ENCODE measurements at regions not wholly inside any gene's neighbourhood (a gene's known extent, or its start where the extent isn't known, plus 50 kb on each side); places are given as distances from the start of the nearest gene placed in this dataset.
"Not testable (repeated sequence)": the region's sequence is repeated elsewhere in the genome, so short reads cannot be mapped to it uniquely, and the experiment has no call there.

DNA sequence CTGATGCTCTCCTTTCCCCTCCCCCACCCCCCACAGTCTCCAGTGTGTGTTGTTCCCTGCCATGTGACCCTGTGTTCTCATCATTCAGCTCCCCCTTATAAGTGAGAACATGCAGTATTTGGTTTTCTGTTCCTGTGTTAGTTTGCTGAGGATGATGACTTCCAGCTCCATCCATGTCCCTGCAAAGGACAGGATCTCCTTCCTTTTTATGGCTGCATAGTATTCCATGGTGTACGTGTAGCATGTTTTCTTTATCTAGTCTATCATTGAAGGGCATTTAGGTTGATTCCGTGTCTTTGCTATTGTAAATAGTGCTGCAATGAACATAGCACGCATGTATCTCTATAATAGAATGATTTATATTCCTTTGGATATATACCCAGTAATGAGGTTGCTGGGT is 162.3 kb downstream of the ERMARD start:
- H3K27ac Mint-ChIP-seq; H3K4me3 Mint-ChIP-seq; H3K9me3 Mint-ChIP-seq; DNase-seq; H3K27me3 Mint-ChIP-seq; CTCF ChIA-PET; H3K4me1 Mint-ChIP-seq; H3K36me3 Mint-ChIP-seq (ENCODE audit: low read depth); POLR2A ChIA-PET: not testable (repeated sequence)

DNA sequence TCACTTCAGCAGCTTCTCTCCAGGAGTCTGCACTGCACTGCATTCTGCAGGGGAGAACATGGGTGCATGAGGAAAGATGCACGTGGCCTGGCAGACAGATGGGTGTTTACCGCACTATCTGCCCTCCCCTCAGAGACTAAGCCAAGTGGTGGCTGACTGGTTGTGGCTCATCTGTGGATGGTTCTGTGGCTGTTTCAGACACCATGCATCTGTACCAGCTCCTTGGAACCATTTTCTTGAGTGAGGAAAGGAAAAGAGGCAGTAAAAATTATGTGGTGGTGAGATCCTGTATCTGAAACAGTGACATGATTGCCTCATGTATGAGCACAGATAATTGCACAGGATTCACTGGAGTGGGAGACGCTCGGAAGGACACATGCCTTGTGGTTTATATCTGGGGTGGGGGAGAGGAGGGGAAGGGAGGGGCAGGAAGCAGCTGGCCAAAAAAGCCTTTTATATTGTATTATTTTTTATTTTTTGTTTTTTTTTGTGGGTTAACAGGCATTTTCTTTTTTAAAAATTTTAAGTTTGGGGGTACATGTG is 161.7 kb downstream of the ERMARD start:
- no peak overlapping the region for H3K4me3 Mint-ChIP-seq
- POLR2A ChIA-PET = no interaction called here
- peaks cover 4% of the 10 kb centered on the region for H3K27me3 Mint-ChIP-seq

DNA sequence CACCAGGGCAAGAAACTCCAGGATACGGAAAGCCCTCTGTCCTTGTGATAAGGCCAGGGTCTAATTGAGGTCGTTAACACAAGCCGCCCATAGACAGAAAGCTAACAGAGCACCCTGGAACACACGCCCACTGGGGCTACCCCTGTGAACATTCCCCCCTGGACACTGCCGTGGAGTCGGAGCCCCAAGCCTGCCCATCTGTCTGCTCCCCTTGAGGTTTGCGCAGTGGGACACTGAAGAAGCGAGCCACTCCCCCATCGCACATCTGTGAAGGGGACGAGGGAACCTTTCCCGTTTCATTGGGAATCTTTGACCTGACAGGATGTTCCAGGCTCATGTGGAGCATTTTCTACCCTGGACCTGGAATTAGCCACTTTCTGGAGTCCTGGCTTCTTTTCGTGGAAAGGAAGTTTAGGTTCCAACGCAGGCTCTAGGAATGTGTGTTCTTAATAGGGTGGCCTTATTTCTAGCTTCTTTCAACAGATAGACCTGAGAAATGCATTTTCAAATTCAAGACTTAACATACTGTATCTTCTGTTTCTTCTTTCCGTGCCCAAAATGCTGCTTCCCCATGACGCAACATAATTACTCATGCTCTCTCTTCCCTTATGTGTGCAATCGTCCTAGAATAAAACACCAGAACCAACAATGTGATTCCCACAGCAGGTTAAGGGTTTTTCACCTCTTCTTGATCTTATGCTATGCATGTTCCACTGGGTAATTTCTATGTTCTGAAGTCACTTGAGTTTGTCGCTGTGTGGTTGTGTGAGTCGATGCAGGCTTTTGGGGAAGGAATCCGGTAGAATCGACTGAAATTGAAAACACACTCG is 161.1 kb downstream of the ERMARD start:
- peaks cover 4% of the 10 kb centered on the region for H3K27me3 Mint-ChIP-seq
- H3K4me1 Mint-ChIP-seq = peaks cover 5% of the 10 kb centered on the region
- no peaks in the 10 kb centered on the region for H3K36me3 Mint-ChIP-seq (ENCODE audit: low read depth)
- no peak for DNase-seq
- ChIA-PET CTCF (no interaction called here), POLR2A (no interaction called here)
- H3K27ac Mint-ChIP-seq = no peak overlapping the region
- H3K4me3 Mint-ChIP-seq = no peak overlapping the region
- no peaks in the 10 kb centered on the region for H3K9me3 Mint-ChIP-seq

More for the DNA sequence above, 161.7 kb downstream of the ERMARD start:
- no peak for DNase-seq
- Mint-ChIP-seq H3K27ac (no peak overlapping the region), H3K9me3 (peaks cover under 1% of the 10 kb centered on the region), H3K36me3 (ENCODE audit: low read depth) (no peaks in the 10 kb centered on the region), H3K4me1 (peaks cover 5% of the 10 kb centered on the region)
- CTCF ChIA-PET = no interaction called here

DNA sequence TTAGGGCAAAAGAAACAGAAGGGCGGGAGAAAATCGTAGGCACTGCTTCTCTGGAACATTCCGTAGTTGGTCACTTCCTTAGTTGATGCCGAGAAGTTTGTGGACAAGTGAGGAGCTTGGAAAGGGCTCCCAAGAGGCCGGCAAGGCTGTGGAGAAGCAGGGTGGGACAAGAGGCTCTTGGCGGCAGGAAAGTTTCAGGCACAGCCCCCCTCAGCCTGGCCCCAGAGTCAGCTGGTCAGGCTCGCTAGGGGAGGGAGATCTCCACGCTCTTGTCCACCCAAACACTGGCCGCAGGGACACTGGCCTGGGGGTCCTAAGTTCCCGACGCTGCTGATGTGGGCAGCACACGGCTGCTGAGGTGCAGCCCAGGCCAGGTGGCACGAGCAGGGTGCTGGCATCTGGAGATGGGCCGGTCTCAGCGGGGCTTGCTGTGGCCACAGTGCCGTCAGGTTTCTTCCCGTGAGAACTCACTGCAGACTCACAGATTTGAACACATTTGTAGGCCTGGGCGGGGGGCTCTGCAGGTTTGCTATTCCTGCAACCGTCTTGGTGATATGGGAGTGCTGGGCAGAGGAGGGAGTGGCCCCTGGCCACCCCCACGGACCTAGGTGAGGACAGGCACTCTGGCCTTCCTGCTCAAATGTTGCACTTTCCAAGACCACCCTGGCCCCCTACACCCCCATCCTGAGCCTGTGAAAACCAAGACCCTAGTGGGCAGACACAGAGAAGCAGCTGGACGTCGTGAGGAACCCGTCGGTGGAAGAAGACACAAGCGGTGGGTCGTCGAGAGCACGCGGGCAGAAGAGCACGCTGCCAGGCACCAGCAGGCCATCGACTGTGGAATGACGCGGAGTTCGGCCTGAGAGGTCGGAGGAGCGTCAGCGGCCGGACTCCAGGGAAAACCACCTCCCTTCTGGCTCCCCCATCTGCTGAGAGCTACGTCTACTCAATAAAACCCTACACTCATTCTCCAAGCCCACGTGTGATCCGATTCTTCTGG is 160.1 kb downstream of the ERMARD start:
- POLR2A ChIA-PET = no interaction called here
- H3K4me1 Mint-ChIP-seq = peaks cover 5% of the 10 kb centered on the region

DNA sequence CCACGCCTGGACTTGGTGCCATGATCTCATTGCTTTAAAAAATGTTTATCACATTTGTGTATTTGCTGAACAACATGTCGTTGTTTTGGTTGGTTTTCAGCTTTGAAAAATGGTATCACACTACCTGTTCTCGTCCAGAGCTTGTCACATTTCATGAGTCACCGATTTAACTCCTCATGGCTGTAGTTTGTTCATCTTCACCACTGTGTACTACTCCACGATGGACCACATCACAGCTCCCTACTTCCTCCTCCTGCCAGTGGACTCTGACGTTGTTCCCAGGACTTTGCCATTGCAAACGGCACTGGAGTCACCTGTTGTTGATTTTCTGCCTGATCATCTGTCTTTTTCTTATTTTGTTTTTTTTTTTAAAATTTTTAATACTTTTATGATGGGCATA is 157.7 kb downstream of the ERMARD start:
- Mint-ChIP-seq H3K4me1 (peaks cover 5% of the 10 kb centered on the region), H3K4me3 (no peak overlapping the region), H3K36me3 (ENCODE audit: low read depth) (no peaks in the 10 kb centered on the region), H3K27ac (no peak overlapping the region), H3K27me3 (peaks cover 4% of the 10 kb centered on the region), H3K9me3 (no peaks in the 10 kb centered on the region)
- ChIA-PET CTCF (no interaction called here), POLR2A (no interaction called here)
- no peak for DNase-seq

More for the DNA sequence above, 160.1 kb downstream of the ERMARD start:
- no peaks in the 10 kb centered on the region for H3K36me3 Mint-ChIP-seq (ENCODE audit: low read depth)
- CTCF ChIA-PET = no interaction called here
- no peaks in the 10 kb centered on the region for H3K9me3 Mint-ChIP-seq
- no peak for DNase-seq
- no peak overlapping the region for H3K27ac Mint-ChIP-seq
- H3K27me3 Mint-ChIP-seq = peaks cover 4% of the 10 kb centered on the region
- no peak overlapping the region for H3K4me3 Mint-ChIP-seq

DNA sequence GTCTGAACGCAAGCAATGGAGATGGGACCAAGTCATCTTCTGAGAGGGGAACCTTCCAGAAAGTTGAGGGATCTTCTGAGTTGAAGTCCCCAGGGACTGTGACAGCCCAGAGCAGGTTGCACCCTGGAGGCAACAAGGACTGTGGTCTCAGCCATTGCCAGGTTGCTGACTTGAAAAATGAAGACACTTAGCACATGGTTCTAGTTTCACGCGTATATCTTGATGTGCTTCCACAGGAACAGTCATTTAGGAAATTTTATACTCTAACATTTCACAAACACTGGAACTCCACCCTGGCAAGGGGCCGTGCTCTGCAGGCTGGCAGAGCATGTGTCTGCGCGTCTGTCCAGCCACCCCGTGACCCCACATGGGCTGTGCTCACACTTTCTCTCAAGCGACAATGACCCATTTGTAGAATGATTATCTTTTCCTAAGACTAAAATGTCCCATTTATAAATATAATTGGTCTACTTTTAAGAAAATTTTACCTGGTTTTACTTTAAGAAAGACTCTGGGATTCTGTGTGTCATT is 157.0 kb downstream of the ERMARD start:
- Mint-ChIP-seq H3K4me3 (no peak overlapping the region), H3K27me3 (peaks cover 4% of the 10 kb centered on the region), H3K9me3 (peaks cover under 1% of the 10 kb centered on the region), H3K4me1 (peaks cover 3% of the 10 kb centered on the region), H3K27ac (no peak overlapping the region), H3K36me3 (ENCODE audit: low read depth) (no peaks in the 10 kb centered on the region)
- CTCF ChIA-PET = no interaction called here
- no peak for DNase-seq
- POLR2A ChIA-PET = no interaction called here

DNA sequence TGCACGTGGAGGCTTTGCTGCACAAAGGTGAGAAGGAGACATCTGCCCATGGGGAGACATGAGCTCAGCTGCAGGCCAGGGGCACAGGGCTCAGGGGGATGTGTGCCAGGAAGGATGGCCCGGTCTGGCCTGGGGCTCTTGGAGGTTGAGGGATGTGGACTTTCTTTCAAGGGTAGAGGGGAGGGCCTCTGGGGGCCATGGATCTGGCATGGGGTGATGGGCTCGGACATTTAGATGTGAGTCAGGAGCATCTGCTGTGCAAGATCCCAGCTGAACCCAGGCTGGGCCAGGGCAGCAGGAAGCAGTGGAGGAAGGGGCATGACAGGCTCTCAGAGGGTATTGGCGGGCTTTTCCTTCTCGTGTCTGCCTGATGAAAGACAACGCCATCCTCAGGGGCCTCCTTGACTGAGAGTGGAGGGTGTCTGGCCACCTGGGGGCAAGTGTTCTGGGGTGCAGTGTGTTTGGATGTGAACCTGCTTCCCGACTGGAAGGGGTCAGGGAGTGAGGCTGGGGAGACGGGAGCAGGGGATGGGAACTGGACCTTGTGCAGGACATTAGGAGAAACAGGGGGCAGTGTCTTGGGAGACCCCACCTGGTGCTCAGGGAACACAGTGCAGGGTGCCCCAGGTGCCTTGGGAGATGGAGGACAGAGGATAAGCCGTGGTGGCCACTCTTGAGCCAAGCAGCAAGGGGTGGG is 156.1 kb downstream of the ERMARD start:
- no peak for DNase-seq
- H3K36me3 Mint-ChIP-seq (ENCODE audit: low read depth) = no peaks in the 10 kb centered on the region
- no peak overlapping the region for H3K27ac Mint-ChIP-seq
- H3K9me3 Mint-ChIP-seq = peaks cover 2% of the 10 kb centered on the region
- H3K4me3 Mint-ChIP-seq = no peak overlapping the region
- H3K27me3 Mint-ChIP-seq = no peaks in the 10 kb centered on the region
- no peaks in the 10 kb centered on the region for H3K4me1 Mint-ChIP-seq
- ChIA-PET POLR2A (no interaction called here), CTCF (no interaction called here)

GRCh38 chr6:169906688-169907418 is 155.4 kb downstream of the ERMARD start:
- Mint-ChIP-seq H3K36me3 (ENCODE audit: low read depth) (no peaks in the 10 kb centered on the region), H3K27ac (no peak overlapping the region), H3K9me3 (peaks cover 2% of the 10 kb centered on the region), H3K4me3 (no peak overlapping the region), H3K27me3 (no peaks in the 10 kb centered on the region), H3K4me1 (no peaks in the 10 kb centered on the region)
- ChIA-PET CTCF (no interaction called here), POLR2A (no interaction called here)
- no peak for DNase-seq

GRCh38 chr6:169906004-169906687 is 154.7 kb downstream of the ERMARD start:
- peaks cover 4% of the 10 kb centered on the region for H3K9me3 Mint-ChIP-seq
- POLR2A ChIA-PET = no interaction called here
- H3K27ac Mint-ChIP-seq = no peak overlapping the region
- no peaks in the 10 kb centered on the region for H3K27me3 Mint-ChIP-seq
- H3K4me1 Mint-ChIP-seq = no peaks in the 10 kb centered on the region
- CTCF ChIA-PET = no interaction called here
- no peak overlapping the region for H3K4me3 Mint-ChIP-seq
- no peaks in the 10 kb centered on the region for H3K36me3 Mint-ChIP-seq (ENCODE audit: low read depth)
- DNase-seq = no peak

DNA sequence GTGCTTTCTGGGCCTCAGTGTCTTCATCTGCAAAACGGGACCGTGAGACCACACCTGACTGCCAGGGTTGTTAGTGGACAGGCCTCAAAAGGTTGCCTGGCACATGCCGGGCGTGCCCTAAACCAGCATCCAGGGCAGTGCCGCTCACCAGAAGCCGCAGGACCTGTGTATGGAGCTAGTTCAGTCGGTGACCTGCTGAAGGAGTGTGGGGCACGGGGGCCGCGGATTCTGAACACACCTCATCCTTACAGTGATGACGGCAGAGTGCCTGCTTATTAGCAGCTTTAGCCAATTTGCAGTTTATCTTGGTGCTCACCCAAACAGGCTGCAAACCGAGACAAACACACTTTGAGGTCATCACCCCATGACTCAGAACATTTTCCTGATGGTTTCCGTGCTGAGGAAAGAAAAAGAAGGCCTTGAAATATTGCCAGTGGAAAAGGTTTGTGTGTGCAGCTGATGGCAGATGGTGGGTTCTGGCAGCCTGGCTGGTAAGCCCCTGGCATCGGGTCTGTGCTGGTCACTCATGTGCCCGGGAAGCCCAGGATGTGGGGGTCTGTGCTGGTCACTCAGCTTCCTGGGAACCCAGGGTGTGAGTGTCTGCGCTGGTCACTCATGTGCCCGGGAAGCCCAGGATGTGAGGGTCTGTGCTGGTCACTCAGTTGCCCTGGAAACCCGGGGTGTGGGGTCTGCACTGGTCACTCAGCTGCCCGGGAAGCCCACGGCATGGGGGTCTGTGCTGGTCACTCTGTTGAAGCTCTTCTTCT is 153.8 kb downstream of the ERMARD start:
- no peak overlapping the region for H3K4me3 Mint-ChIP-seq
- POLR2A ChIA-PET = no interaction called here
- no peaks in the 10 kb centered on the region for H3K4me1 Mint-ChIP-seq
- CTCF ChIA-PET = no interaction called here
- no peak overlapping the region for H3K27ac Mint-ChIP-seq
- no peak for DNase-seq
- H3K27me3 Mint-ChIP-seq = no peaks in the 10 kb centered on the region
- no peaks in the 10 kb centered on the region for H3K36me3 Mint-ChIP-seq (ENCODE audit: low read depth)
- H3K9me3 Mint-ChIP-seq = peaks cover 6% of the 10 kb centered on the region

DNA sequence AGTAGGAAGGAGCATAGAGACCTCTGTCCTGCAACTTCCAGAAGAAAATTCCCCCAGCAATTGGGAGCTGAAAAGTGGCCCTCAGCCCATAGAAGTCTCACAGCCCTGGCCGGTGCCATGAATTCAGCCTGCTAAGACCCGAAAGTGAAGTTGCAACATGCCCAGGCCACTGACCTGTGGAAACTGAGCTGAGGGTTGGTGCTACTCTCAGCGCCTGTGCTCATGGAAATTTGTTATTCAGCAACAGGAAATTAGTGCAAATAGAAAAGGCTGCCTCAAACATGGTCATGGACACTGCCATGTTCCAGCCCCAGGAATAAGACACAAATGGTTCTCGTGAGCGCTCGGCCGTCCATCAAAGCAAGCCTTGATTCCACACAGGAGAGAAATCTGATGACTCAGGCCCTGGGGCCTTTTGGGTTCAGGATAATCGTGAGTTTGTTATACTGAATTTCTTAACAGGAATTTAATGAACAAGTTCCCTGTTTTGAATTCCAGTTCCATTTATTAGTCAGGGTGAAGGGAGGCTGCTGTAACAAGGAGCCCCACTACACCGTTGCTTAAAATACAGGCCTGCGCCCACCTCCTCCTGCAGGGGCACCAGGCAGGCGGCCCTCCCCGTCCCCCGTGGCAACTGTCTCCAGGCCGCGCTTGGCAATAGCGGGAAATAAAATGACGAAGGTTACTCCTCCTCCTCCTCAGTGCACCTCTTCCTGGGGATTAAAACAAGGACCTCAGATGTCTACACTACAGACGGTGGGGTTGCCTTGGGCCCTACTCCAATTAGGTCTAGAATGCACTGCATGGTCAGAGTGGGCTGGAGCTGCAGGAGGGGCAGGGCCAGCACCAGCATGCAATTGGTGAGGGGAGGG is 152.9 kb downstream of the ERMARD start:
- no peaks in the 10 kb centered on the region for H3K27me3 Mint-ChIP-seq
- no peak for DNase-seq
- H3K9me3 Mint-ChIP-seq = peaks cover 6% of the 10 kb centered on the region
- H3K36me3 Mint-ChIP-seq (ENCODE audit: low read depth) = no peaks in the 10 kb centered on the region
- CTCF ChIA-PET = no interaction called here
- H3K27ac Mint-ChIP-seq = no peak overlapping the region
- POLR2A ChIA-PET = no interaction called here
- no peaks in the 10 kb centered on the region for H3K4me1 Mint-ChIP-seq
- H3K4me3 Mint-ChIP-seq = no peak overlapping the region

All from activated CD4-positive, alpha-beta T cell treated with anti-CD3 and anti-CD28 coated beads, Interleukin-2, amount 10 ng/mL, durations not matched to agents 7 days and 5 days (primary cell).